Astrocyte (in vitro differentiated cells and primary cell): ENCODE measurements at regions not wholly inside any gene's neighbourhood (a gene's known extent, or its start where the extent isn't known, plus 50 kb on each side); places are given as distances from the start of the nearest gene placed in this dataset.

Experiments used
- DNase-seq: peaks from one replicate; pipeline ENCODE4 v3.0.0-alpha.2; 2010; ENCODE audit warnings: low read depth
- FAIRE-seq: peaks from 2 replicates; lab custom pipeline; 2011; peaks lifted over from hg19 to GRCh38; lab: Jason Lieb, UNC
- H2AFZ ChIP-seq: 2 replicates; pipeline ENCODE4 v1.6.0; 2012; ENCODE audit warnings: low read depth, low read length, inconsistent platforms
- H3K27ac ChIP-seq: 2 replicates; pipeline ENCODE4 v1.5.1; 2011; ENCODE audit warnings: low read depth, low read length, inconsistent platforms
- H3K27me3 ChIP-seq: 2 replicates; pipeline ENCODE4 v1.6.0; 2011; ENCODE audit warnings: low read length, inconsistent platforms; ENCODE audit not compliant: insufficient read depth
- H3K36me3 ChIP-seq: 2 replicates; pipeline ENCODE4 v1.5.1; 2011; ENCODE audit warnings: low read length, inconsistent platforms; ENCODE audit not compliant: insufficient read depth
- H3K4me1 ChIP-seq: 2 replicates; pipeline ENCODE4 v1.5.1; 2011; ENCODE audit warnings: low read length, inconsistent platforms; ENCODE audit not compliant: insufficient read depth
- H3K4me2 ChIP-seq: 2 replicates; pipeline ENCODE4 v1.6.0; 2012; ENCODE audit warnings: low read length, inconsistent platforms
- H3K4me3 ChIP-seq: 2 replicates; pipeline ENCODE4 v1.5.1; 2011; ENCODE audit warnings: low read depth, mild to moderate bottlenecking, low read length, inconsistent platforms; ENCODE audit not compliant: insufficient read depth
- H3K79me2 ChIP-seq: 2 replicates; pipeline ENCODE4 v1.6.0; 2012; ENCODE audit warnings: mild to moderate bottlenecking, low read length, inconsistent platforms; ENCODE audit not compliant: insufficient read depth
- H3K9ac ChIP-seq: 2 replicates; pipeline ENCODE4 v1.6.0; 2012; ENCODE audit warnings: mild to moderate bottlenecking, low read length, inconsistent platforms
- H3K9me3 ChIP-seq: 2 replicates; pipeline ENCODE4 v1.5.1; 2012; ENCODE audit warnings: low read depth, mild to moderate bottlenecking, low read length, inconsistent platforms; ENCODE audit not compliant: insufficient read depth
- H4K20me1 ChIP-seq: 2 replicates; pipeline ENCODE4 v1.6.0; 2012; ENCODE audit warnings: low read length, inconsistent platforms; ENCODE audit not compliant: insufficient read depth
- H3K27ac Mint-ChIP-seq: one replicate; pipeline ENCODE4 v1.8.0; 2021; ENCODE audit warnings: mild to moderate bottlenecking, mixed read lengths; ENCODE audit not compliant: unreplicated experiment
- H3K27me3 Mint-ChIP-seq: one replicate; pipeline ENCODE4 v1.8.0; 2021; ENCODE audit warnings: low read depth, mixed read lengths; ENCODE audit not compliant: unreplicated experiment
- H3K36me3 Mint-ChIP-seq: one replicate; pipeline ENCODE4 v1.8.0; 2021; ENCODE audit warnings: low read depth, mixed read lengths; ENCODE audit not compliant: unreplicated experiment
- H3K4me1 Mint-ChIP-seq: one replicate; pipeline ENCODE4 v1.8.0; 2021; ENCODE audit warnings: low read depth, mixed read lengths; ENCODE audit not compliant: unreplicated experiment
- H3K4me3 Mint-ChIP-seq: one replicate; pipeline ENCODE4 v1.8.0; 2021; ENCODE audit warnings: mild to moderate bottlenecking, moderate library complexity, mixed read lengths; ENCODE audit not compliant: unreplicated experiment
- H3K9me3 Mint-ChIP-seq: one replicate; pipeline ENCODE4 v1.8.0; 2021; ENCODE audit warnings: mild to moderate bottlenecking, mixed read lengths; ENCODE audit not compliant: unreplicated experiment
- EZH2 ChIP-seq: IDR thresholded peaks from 2 replicates; pipeline ENCODE4 v1.6.1; 2012; ENCODE audit warnings: mild to moderate bottlenecking, low read length, inconsistent platforms; ENCODE audit not compliant: insufficient read depth
- TF ChIP-seq, protein P1 (sequence below): IDR thresholded peaks from 2 replicates; pipeline ENCODE4 v1.5.1; 2011; ENCODE audit warnings: low read depth, mild to moderate bottlenecking, inconsistent platforms, low read length, moderate library complexity; ENCODE audit not compliant: insufficient read depth

DNA sequence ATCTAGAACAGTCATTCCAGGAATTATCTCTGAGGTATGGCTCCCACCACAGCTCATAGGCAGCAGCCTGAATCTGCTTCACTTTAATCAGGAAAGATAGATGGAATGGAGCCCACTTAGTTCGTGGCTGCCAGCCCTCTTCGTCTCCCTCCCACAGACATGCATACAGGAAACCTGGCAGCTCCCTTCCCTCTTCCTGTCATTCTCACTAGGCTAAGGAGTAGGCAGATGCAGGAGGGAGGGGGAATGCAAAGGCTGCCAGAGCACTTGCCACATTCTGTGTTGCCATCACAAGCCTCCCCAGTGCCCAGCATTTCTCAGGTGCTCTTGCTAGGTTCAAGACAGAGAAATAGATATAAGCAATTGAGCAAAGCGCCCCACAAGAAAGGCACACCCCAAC is 378.9 kb downstream of the ELAVL2 start:
- Histone ChIP-seq H3K4me2 (no peak overlapping the region), H4K20me1 (no peaks in the 10 kb centered on the region), H3K4me1 (no peaks in the 10 kb centered on the region), H3K9ac (no peak overlapping the region), H3K9me3 (no peaks in the 10 kb centered on the region), H3K27me3 (no peaks in the 10 kb centered on the region), H3K27ac (no peak overlapping the region), H3K4me3 (no peak overlapping the region), H2AFZ (no peak overlapping the region), H3K36me3 (no peaks in the 10 kb centered on the region), H3K79me2 (no peaks in the 10 kb centered on the region)
- DNase-seq = no peak
- H3K27ac Mint-ChIP-seq = no peak overlapping the region
- no peak overlapping the region for H3K4me3 Mint-ChIP-seq
- no peaks in the 10 kb centered on the region for H3K36me3 Mint-ChIP-seq
- H3K27me3 Mint-ChIP-seq = no peaks in the 10 kb centered on the region
- no peak for FAIRE-seq
- TF ChIP-seq, protein P1, sequence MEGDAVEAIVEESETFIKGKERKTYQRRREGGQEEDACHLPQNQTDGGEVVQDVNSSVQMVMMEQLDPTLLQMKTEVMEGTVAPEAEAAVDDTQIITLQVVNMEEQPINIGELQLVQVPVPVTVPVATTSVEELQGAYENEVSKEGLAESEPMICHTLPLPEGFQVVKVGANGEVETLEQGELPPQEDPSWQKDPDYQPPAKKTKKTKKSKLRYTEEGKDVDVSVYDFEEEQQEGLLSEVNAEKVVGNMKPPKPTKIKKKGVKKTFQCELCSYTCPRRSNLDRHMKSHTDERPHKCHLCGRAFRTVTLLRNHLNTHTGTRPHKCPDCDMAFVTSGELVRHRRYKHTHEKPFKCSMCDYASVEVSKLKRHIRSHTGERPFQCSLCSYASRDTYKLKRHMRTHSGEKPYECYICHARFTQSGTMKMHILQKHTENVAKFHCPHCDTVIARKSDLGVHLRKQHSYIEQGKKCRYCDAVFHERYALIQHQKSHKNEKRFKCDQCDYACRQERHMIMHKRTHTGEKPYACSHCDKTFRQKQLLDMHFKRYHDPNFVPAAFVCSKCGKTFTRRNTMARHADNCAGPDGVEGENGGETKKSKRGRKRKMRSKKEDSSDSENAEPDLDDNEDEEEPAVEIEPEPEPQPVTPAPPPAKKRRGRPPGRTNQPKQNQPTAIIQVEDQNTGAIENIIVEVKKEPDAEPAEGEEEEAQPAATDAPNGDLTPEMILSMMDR = no peak
- no peak for TF ChIP-seq EZH2
- no peaks in the 10 kb centered on the region for H3K4me1 Mint-ChIP-seq
- no peaks in the 10 kb centered on the region for H3K9me3 Mint-ChIP-seq

DNA sequence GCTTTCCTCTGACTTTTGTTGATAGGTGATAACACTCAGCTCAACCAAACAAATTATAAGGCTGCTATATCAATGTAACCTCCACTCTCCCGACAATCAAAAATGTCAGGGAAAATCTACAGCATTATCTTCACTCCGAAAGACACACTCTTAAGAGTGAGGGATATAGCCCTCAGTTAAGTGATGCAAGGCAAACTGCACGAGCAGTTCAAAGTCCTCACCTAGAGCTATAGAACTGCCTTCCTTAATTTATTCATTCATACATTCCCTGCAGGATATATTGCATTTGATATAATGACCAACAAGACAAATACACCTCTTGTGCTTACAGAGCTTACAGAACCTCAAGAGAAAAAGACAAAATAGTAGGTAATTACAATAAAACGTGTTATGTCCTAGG is 378.1 kb downstream of the ELAVL2 start:
- Mint-ChIP-seq H3K9me3 (peaks cover 5% of the 10 kb centered on the region), H3K27ac (no peak overlapping the region), H3K36me3 (no peaks in the 10 kb centered on the region), H3K4me3 (no peak overlapping the region), H3K4me1 (no peaks in the 10 kb centered on the region), H3K27me3 (no peaks in the 10 kb centered on the region)
- Histone ChIP-seq H3K79me2 (no peaks in the 10 kb centered on the region), H3K4me1 (no peaks in the 10 kb centered on the region), H3K36me3 (no peaks in the 10 kb centered on the region), H3K4me3 (no peak overlapping the region), H3K27ac (no peak overlapping the region), H2AFZ (no peak overlapping the region), H3K9me3 (no peaks in the 10 kb centered on the region), H3K27me3 (no peaks in the 10 kb centered on the region), H3K9ac (no peak overlapping the region), H4K20me1 (no peaks in the 10 kb centered on the region), H3K4me2 (no peak overlapping the region)
- no peak for TF ChIP-seq EZH2
- TF ChIP-seq, protein P1 = no peak
- FAIRE-seq (no peak), DNase-seq (no peak)

DNA sequence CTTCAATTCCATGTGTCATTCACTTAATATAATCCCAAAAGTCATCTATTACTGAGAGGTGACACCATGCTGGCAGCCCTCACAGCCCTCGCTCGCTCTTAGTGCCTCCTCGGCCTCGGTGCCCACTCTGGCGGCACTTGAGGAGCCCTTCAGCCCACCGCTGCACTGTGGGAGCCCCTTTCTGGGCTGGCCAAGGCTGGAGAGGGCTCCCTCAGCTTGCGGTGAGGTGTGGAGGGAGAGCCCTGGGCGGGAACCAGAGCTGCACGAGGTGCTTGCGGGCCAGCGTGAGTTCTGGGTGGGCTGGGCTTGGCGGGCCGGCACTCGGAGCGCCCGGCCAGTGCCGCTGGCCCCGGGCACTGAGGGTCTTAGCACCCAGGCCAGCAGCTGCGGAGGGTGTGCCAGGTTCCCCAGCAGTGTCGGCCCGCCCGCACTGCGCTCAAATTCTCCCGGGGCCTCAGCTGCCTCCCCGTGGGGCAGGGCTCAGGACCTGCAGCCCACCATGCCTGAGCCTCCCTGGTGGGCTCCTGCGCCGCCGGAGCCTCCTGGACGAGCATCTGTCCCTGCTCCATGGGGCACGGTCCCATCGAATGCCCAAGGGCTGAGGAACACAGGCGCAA is 374.1 kb downstream of the ELAVL2 start:
- Mint-ChIP-seq H3K36me3 (no peaks in the 10 kb centered on the region), H3K27me3 (no peaks in the 10 kb centered on the region), H3K27ac (no peak overlapping the region), H3K9me3 (peaks cover 5% of the 10 kb centered on the region), H3K4me1 (no peaks in the 10 kb centered on the region), H3K4me3 (no peak overlapping the region)
- Histone ChIP-seq H3K36me3 (no peaks in the 10 kb centered on the region), H4K20me1 (no peaks in the 10 kb centered on the region), H3K4me1 (no peaks in the 10 kb centered on the region), H3K27me3 (no peaks in the 10 kb centered on the region), H3K79me2 (no peaks in the 10 kb centered on the region), H3K4me3 (no peak overlapping the region), H3K4me2 (no peak overlapping the region), H3K27ac (no peak overlapping the region), H2AFZ (no peak overlapping the region), H3K9ac (no peak overlapping the region), H3K9me3 (no peaks in the 10 kb centered on the region)
- DNase-seq (no peak), FAIRE-seq (no peak)
- TF ChIP-seq EZH2 = no peak
- TF ChIP-seq, protein P1 = no peak
